Testis (tissue), 2 donors: ENCODE measurements at regions not wholly inside any gene's neighbourhood (a gene's known extent, or its start where the extent isn't known, plus 50 kb on each side); places are given as distances from the start of the nearest gene placed in this dataset.

ENCODE experiments used
- DNase-seq: peaks from one replicate; pipeline ENCODE4 v3.0.0-alpha.2; 2019
- H3K27ac ChIP-seq, 2 donors: fragments of 200-600 bp; sonication (generic); one replicate each; pipeline ENCODE4 v1.5.1; 2019
- H3K27me3 ChIP-seq: fragments of 200-600 bp; sonication (generic); one replicate; pipeline ENCODE4 v1.5.1; 2019
- H3K36me3 ChIP-seq: fragments of 200-600 bp; sonication (generic); one replicate; pipeline ENCODE4 v1.5.1; 2017; ENCODE audit warnings: low read depth; ENCODE audit errors: missing control alignments
- H3K4me1 ChIP-seq: fragments of 200-600 bp; sonication (generic); one replicate; pipeline ENCODE4 v1.5.1; 2019
- H3K4me3 ChIP-seq, 2 donors: fragments of 200-600 bp; sonication (generic); one replicate each; pipeline ENCODE4 v1.5.1; 2017 to 2019
- H3K9me3 ChIP-seq: fragments of 200-600 bp; sonication (generic); one replicate; pipeline ENCODE4 v1.5.1; 2017
- CTCF ChIP-seq, 3 experiments: fragments of 450-650 bp in 2 of 3; fragments of 200-600 bp in 1 of 3; sonication (generic) in 1 of 3; IDR thresholded peaks; one replicate each; pipeline ENCODE4 v1.5.1; 2016 to 2019; ENCODE audit warnings: antibody characterized with exemption in 3 of 3, mild to moderate bottlenecking in 2 of 3, moderate library complexity in 1 of 3
- POLR2A ChIP-seq: fragments of 450-650 bp; IDR thresholded peaks from one replicate; pipeline ENCODE4 v1.6.1; 2017; ENCODE audit warnings: antibody characterized with exemption, mild to moderate bottlenecking, moderate library complexity
- WGBS, 2 donors: methylation state at CpG; one replicate each; pipeline ENCODE4 v1.1.5; 2018; 5-methylcytosine and 5-hydroxymethylcytosine counted together
- intact Hi-C: fragments of 100-400 bp; cut with DNase I; formaldehyde crosslinking; loops from one replicate; pipeline ENCODE4 v1.15.1; 2023; ENCODE audit warnings: low total_unique reads

- WGBS, 2 donors, result 73 to 78% methylated on average over 4 of the region's 4 CpGs
- no peaks in the 10 kb centered on the region for H3K36me3 ChIP-seq
- TF ChIP-seq POLR2A (no peak), CTCF (IDR thresholded peaks at IDR 0.05) (no peak)
These were observed 296.5 kb downstream of the MZT1 start for GRCh38 chr13:72430923-72431322.

DNA sequence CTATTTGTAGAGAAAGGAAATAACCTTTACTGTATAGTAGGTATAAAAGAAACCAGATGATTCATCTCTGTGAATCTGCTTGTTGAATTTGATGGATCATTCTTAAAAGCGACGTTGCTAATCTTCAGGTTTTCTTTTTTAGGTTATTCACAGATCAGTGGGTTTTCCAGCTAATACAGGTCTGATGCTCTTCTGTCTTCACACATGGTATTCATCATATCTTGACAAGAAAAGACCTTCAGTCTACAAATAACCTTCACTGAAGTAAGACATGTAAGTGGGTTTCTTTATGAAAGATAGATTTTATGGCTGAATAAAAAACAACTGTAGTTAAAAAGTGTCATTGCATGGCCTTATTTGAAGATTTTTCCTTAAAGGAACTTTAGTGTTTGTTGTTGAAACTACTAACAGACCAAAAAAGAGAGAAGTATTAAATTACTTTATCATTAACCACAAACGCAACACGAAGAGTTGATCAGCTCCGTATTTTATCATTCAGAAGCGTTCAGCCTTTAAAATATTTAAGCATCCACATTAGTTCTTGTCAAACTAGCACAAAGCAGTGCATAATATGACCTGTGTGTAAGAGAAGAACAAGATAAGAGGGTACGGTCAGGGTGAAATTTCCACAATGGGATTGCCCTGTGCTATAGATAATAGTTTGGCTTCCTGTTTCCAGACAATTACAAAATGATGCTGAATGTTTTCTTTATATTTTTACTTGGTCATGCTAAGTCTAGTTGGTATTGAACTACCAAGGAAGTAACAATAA is 299.5 kb downstream of the MZT1 start:
- H3K9me3 ChIP-seq, result no peaks in the 10 kb centered on the region
- WGBS, 2 donors, result 60 to 70% methylated on average over 7 of the region's 7 CpGs
- H3K4me3 ChIP-seq, result no peak overlapping the region
- H3K27ac ChIP-seq, result no peak overlapping the region
- TF ChIP-seq POLR2A, result no peak
- no peak for TF ChIP-seq CTCF (IDR thresholded peaks at IDR 0.05)
- H3K36me3 ChIP-seq, result no peaks in the 10 kb centered on the region
- H3K4me1 ChIP-seq, result no peaks in the 10 kb centered on the region
- intact Hi-C loops, result no loop called here
- no peaks in the 10 kb centered on the region for H3K27me3 ChIP-seq
- no peak for DNase-seq

More at GRCh38 chr13:72430923-72431322, 296.5 kb downstream of the MZT1 start:
- Histone ChIP-seq H3K4me3 (no peak overlapping the region), H3K27me3 (no peaks in the 10 kb centered on the region), H3K9me3 (no peaks in the 10 kb centered on the region), H3K4me1 (no peaks in the 10 kb centered on the region), H3K27ac (no peak overlapping the region)
- DNase-seq, result no peak
- intact Hi-C loops, result no loop called here

- intact Hi-C loops, result no loop called here
- no peaks in the 10 kb centered on the region for H3K36me3 ChIP-seq
- DNase-seq, result no peak
- H3K27me3 ChIP-seq, result no peaks in the 10 kb centered on the region
- no peak overlapping the region for H3K4me3 ChIP-seq
- H3K9me3 ChIP-seq, result no peaks in the 10 kb centered on the region
- H3K4me1 ChIP-seq, result no peaks in the 10 kb centered on the region
- WGBS, 2 donors, result 93 to 96% methylated on average over 2 of the region's 2 CpGs
- no peak overlapping the region for H3K27ac ChIP-seq
- no peak for TF ChIP-seq CTCF (IDR thresholded peaks at IDR 0.05)
- no peak for TF ChIP-seq POLR2A
These were observed 303.4 kb downstream of the MZT1 start for GRCh38 chr13:72424059-72424458.

GRCh38 chr13:72415817-72416216 is 311.6 kb downstream of the MZT1 start:
- H3K36me3 ChIP-seq, result no peaks in the 10 kb centered on the region
- no peaks in the 10 kb centered on the region for H3K4me1 ChIP-seq
- H3K9me3 ChIP-seq, result no peaks in the 10 kb centered on the region
- H3K27me3 ChIP-seq, result no peaks in the 10 kb centered on the region
- intact Hi-C loops, result no loop called here
- WGBS, 2 donors, result 75 to 87% methylated on average over 3 of the region's 3 CpGs
- TF ChIP-seq CTCF (IDR thresholded peaks at IDR 0.05) (no peak), POLR2A (no peak)
- no peak overlapping the region for H3K27ac ChIP-seq
- no peak for DNase-seq
- H3K4me3 ChIP-seq, result no peak overlapping the region

DNA sequence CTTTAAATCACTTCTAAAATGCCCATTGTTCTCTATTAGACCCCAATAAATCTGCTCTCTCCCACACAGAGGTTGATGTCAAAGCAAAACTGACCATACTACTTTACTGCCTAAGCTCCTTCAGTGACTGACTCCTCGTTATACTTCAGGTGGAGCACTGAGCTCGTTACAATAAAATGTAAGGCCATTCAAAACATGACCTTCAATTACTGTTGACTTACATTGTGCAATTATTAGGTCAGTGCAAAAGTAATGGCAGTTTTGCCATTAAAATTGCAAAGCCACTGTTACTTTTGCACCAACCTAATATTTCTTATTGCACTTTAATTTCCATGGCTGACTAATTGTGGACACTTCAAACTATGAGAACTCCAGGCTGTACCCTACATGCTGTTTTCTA is 314.9 kb downstream of the MZT1 start:
- 61 to 76% methylated on average over 2 of the region's 2 CpGs for WGBS, 2 donors
- H3K36me3 ChIP-seq, result no peaks in the 10 kb centered on the region
- no peaks in the 10 kb centered on the region for H3K9me3 ChIP-seq
- H3K4me3 ChIP-seq, result no peak overlapping the region
- no peak for DNase-seq
- TF ChIP-seq POLR2A (no peak), CTCF (IDR thresholded peaks at IDR 0.05) (no peak)
- no peak overlapping the region for H3K27ac ChIP-seq
- no peaks in the 10 kb centered on the region for H3K27me3 ChIP-seq
- intact Hi-C loops, result no loop called here
- no peaks in the 10 kb centered on the region for H3K4me1 ChIP-seq
